ENCODE measurements at regions not wholly inside any gene's neighbourhood (a gene's known extent, or its start where the extent isn't known, plus 50 kb on each side); places are given as distances from the start of the nearest gene placed in this dataset.

GRCh38 chr13:33639626-33640080 is 178.3 kb upstream of the RFC3 start:
- in situ Hi-C loops (cut with HindIII; ENCODE audit: low pct_unique_long_range_greater_than_20kb, low sequenced_read_pairs), result no loop called here
- no peak for TF ChIP-seq JUND (IDR thresholded peaks at IDR 0.05; ENCODE audit: low read depth)
- DNase-seq (ENCODE audit: low read depth in 1 of 2, low spot score in 1 of 2), result no peak

GRCh38 chr13:33640832-33641231 is 177.1 kb upstream of the RFC3 start:
- in situ Hi-C loops (cut with HindIII; ENCODE audit: low pct_unique_long_range_greater_than_20kb, low sequenced_read_pairs), result no loop called here
- DNase-seq (ENCODE audit: low read depth in 1 of 2, low spot score in 1 of 2), result no peak
- no peak for TF ChIP-seq JUND (IDR thresholded peaks at IDR 0.05; ENCODE audit: low read depth)

- DNase-seq (ENCODE audit: low read depth in 1 of 2, low spot score in 1 of 2), result peak in 1 of 2 experiments; percentile 93
- peak; percentile 87 for TF ChIP-seq JUND (IDR thresholded peaks at IDR 0.05; ENCODE audit: low read depth)
- in situ Hi-C loops (cut with HindIII; ENCODE audit: low pct_unique_long_range_greater_than_20kb, low sequenced_read_pairs), result no loop called here
These were observed 175.4 kb upstream of the RFC3 start for GRCh38 chr13:33642374-33643065.

- no peak for TF ChIP-seq JUND (IDR thresholded peaks at IDR 0.05; ENCODE audit: low read depth)
- DNase-seq (ENCODE audit: low read depth in 1 of 2, low spot score in 1 of 2), result no peak
- in situ Hi-C loops (cut with HindIII; ENCODE audit: low pct_unique_long_range_greater_than_20kb, low sequenced_read_pairs), result no loop called here
These were observed 173.1 kb upstream of the RFC3 start for GRCh38 chr13:33644581-33645543.

GRCh38 chr13:33645591-33646554 is 172.1 kb upstream of the RFC3 start:
- in situ Hi-C loops (cut with HindIII; ENCODE audit: low pct_unique_long_range_greater_than_20kb, low sequenced_read_pairs), result no loop called here
- 0 out of 2 replicates have a peak, but pooled peaks have one; percentile 57 for TF ChIP-seq JUND (IDR thresholded peaks at IDR 0.05; ENCODE audit: low read depth)
- DNase-seq (ENCODE audit: low read depth in 1 of 2, low spot score in 1 of 2), result peak in 1 of 2 experiments; percentile 72

- DNase-seq (ENCODE audit: low read depth in 1 of 2, low spot score in 1 of 2), result no peak
- TF ChIP-seq JUND (IDR thresholded peaks at IDR 0.05; ENCODE audit: low read depth), result no peak
- in situ Hi-C loops (cut with HindIII; ENCODE audit: low pct_unique_long_range_greater_than_20kb, low sequenced_read_pairs), result no loop called here
These were observed 168.6 kb upstream of the RFC3 start for GRCh38 chr13:33649212-33649878.

- no peak for TF ChIP-seq JUND (IDR thresholded peaks at IDR 0.05; ENCODE audit: low read depth)
- DNase-seq (ENCODE audit: low read depth in 1 of 2, low spot score in 1 of 2), result no peak
- in situ Hi-C loops (cut with HindIII; ENCODE audit: low pct_unique_long_range_greater_than_20kb, low sequenced_read_pairs), result no loop called here
These were observed 166.2 kb upstream of the RFC3 start for GRCh38 chr13:33651766-33652165.

- in situ Hi-C loops (cut with HindIII; ENCODE audit: low pct_unique_long_range_greater_than_20kb, low sequenced_read_pairs), result no loop called here
- TF ChIP-seq JUND (IDR thresholded peaks at IDR 0.05; ENCODE audit: low read depth), result no peak
- DNase-seq (ENCODE audit: low read depth in 1 of 2, low spot score in 1 of 2), result no peak
These were observed 160.7 kb upstream of the RFC3 start for GRCh38 chr13:33657274-33657673.

- TF ChIP-seq JUND (IDR thresholded peaks at IDR 0.05; ENCODE audit: low read depth), result no peak
- in situ Hi-C loops (cut with HindIII; ENCODE audit: low pct_unique_long_range_greater_than_20kb, low sequenced_read_pairs), result no loop called here
These were observed 158.5 kb upstream of the RFC3 start for GRCh38 chr13:33659466-33659865.

GRCh38 chr13:33659894-33660293 is 158.1 kb upstream of the RFC3 start:
- no peak for DNase-seq (ENCODE audit: low read depth in 1 of 2, low spot score in 1 of 2)
- in situ Hi-C loops (cut with HindIII; ENCODE audit: low pct_unique_long_range_greater_than_20kb, low sequenced_read_pairs), result no loop called here
- no peak for TF ChIP-seq JUND (IDR thresholded peaks at IDR 0.05; ENCODE audit: low read depth)

More at GRCh38 chr13:33659466-33659865, 158.5 kb upstream of the RFC3 start:
- no peak for DNase-seq (ENCODE audit: low read depth in 1 of 2, low spot score in 1 of 2)

GRCh38 chr13:33662392-33662791 is 155.6 kb upstream of the RFC3 start:
- in situ Hi-C loops (cut with HindIII; ENCODE audit: low pct_unique_long_range_greater_than_20kb, low sequenced_read_pairs), result no loop called here
- TF ChIP-seq JUND (IDR thresholded peaks at IDR 0.05; ENCODE audit: low read depth), result no peak
- DNase-seq (ENCODE audit: low read depth in 1 of 2, low spot score in 1 of 2), result no peak

All from T47D (cell line).